Left lung (tissue), 4 donors: ENCODE measurements at regions not wholly inside any gene's neighbourhood (a gene's known extent, or its start where the extent isn't known, plus 50 kb on each side); places are given as distances from the start of the nearest gene placed in this dataset.
A peak's percentile ranks its signal among the peaks of the same experiment; 100 is the strongest.
"Not testable (repeated sequence)": the region's sequence is repeated elsewhere in the genome, so short reads cannot be mapped to it uniquely, and the experiment has no call there.

Source experiments
- ATAC-seq: fragments of 200-7000 bp; cut with Tn5 transposase; one replicate; pipeline ENCODE4 v1.9.1; 2020; ENCODE audit warnings: moderate library complexity
- DNase-seq, 4 donors: peaks; one replicate each; pipeline ENCODE4 v3.0.0-alpha.2; 2013 to 2020
- H3K27ac ChIP-seq, 2 donors: fragments of 200-600 bp; sonication (generic) in 1 of 2; one replicate each; pipeline versions ENCODE4 v1.5.0 to v1.8.0; 2020 to 2021
- H3K27me3 ChIP-seq, 2 donors: fragments of 200-600 bp; sonication (generic) in 1 of 2; one replicate each; pipeline versions ENCODE4 v1.5.0 to v1.8.0; 2020 to 2021
- H3K36me3 ChIP-seq, 2 donors: fragments of 200-600 bp; sonication (generic) in 1 of 2; one replicate each; pipeline versions ENCODE4 v1.5.0 to v1.8.0; 2020 to 2021
- H3K4me1 ChIP-seq, 2 donors: fragments of 200-600 bp; one replicate each; pipeline ENCODE4 v1.8.0; 2021
- H3K4me3 ChIP-seq, 2 donors: fragments of 200-600 bp; sonication (generic) in 1 of 2; one replicate each; pipeline versions ENCODE4 v1.5.0 to v1.8.0; 2020 to 2021; ENCODE audit warnings: mild to moderate bottlenecking in 1 of 2
- H3K9me3 ChIP-seq, 2 donors: fragments of 200-600 bp; sonication (generic) in 1 of 2; one replicate each; pipeline versions ENCODE4 v1.5.0 to v1.8.0; 2020 to 2021
- intact Hi-C, 2 donors: fragments of 100-400 bp; cut with DNase I; formaldehyde crosslinking; loops; one replicate each; pipeline versions ENCODE4 v1.11.2 to v1.14.2; 2022
- TF ChIP-seq, protein P1 (sequence below), 2 donors: fragments of 200-600 bp; sonication (generic) in 1 of 2; IDR thresholded peaks; one replicate each; pipeline versions ENCODE4 v1.5.0 to v1.8.0; 2021; ENCODE audit warnings: antibody characterized with exemption in 2 of 2
- donor health status: DM: no; HTN: yes; CAD: no.
- donor health status: DM: no; HTN: no; CAD: no.

DNA sequence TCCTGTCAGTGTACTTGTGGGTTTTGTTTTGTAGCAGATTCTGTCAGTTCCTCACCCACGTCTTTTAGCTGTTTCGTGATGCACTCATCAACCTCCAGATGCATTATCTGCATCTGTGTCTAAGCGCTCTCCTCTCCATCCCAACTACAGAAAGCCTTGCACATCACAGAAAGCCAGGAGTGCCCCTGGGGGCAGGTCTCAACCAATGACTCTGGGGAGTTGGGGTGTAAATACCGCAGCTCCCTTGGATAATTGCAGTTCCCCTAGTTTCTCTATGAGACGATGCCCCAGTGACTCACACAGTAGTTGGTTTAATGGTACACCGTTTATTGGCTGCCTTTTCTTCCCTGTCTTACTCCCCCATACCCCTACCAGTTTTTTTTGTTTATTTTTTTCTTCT, 158.1 kb downstream of the SOX4 start:
- ATAC-seq (no peak), DNase-seq (no peak)
- H3K9me3 ChIP-seq, result no peaks in the 10 kb centered on the region
- intact Hi-C loops, result no loop called here
- TF ChIP-seq, protein P1, sequence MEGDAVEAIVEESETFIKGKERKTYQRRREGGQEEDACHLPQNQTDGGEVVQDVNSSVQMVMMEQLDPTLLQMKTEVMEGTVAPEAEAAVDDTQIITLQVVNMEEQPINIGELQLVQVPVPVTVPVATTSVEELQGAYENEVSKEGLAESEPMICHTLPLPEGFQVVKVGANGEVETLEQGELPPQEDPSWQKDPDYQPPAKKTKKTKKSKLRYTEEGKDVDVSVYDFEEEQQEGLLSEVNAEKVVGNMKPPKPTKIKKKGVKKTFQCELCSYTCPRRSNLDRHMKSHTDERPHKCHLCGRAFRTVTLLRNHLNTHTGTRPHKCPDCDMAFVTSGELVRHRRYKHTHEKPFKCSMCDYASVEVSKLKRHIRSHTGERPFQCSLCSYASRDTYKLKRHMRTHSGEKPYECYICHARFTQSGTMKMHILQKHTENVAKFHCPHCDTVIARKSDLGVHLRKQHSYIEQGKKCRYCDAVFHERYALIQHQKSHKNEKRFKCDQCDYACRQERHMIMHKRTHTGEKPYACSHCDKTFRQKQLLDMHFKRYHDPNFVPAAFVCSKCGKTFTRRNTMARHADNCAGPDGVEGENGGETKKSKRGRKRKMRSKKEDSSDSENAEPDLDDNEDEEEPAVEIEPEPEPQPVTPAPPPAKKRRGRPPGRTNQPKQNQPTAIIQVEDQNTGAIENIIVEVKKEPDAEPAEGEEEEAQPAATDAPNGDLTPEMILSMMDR (IDR thresholded peaks at IDR 0.05), result no peak
- H3K36me3 ChIP-seq, result no peaks in the 10 kb centered on the region
- no peak overlapping the region for H3K27ac ChIP-seq
- no peak overlapping the region for H3K4me3 ChIP-seq
- peaks cover 7 to 13% of the 10 kb centered on the region in 2 donors for H3K4me1 ChIP-seq
- H3K27me3 ChIP-seq, result no peaks in the 10 kb centered on the region

DNA sequence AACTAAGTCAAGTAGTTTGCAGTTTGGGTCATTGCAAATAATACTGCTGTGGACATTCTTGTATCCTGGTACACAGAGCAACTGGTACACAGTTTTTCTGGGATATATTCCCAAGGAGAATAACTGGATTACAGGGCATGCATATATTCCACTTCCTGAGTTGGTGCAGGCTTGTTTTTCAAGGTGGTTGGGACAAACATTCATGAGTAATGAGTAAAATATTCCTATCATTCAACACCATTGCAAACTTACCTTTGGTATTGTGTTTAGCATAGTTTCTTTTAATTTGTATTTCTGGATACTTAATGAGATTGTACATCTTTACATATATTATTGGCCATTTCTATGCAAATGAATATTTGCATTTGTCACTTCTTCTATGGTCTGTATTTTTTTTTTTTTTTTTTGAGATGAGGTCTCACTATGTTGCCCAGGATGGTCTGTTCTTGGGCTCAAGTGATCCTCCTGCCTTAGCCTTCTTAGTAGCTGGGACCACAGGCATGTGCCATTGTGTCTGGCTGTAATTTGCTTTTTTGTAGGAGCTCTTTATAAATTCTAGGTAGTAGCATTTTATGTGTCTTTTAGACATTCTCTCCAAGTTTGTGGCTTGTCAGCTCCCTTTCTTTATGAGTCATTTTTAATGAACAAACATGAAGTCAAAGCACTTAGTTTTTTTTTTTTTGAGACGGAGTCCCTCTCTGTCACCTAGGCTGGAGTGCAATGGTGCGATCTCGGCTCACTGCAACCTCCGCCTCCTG, 158.7 kb downstream of the SOX4 start:
- H3K27ac ChIP-seq, result no peak overlapping the region
- H3K4me3 ChIP-seq, result no peak overlapping the region
- H3K36me3 ChIP-seq, result no peaks in the 10 kb centered on the region
- peaks cover 7 to 13% of the 10 kb centered on the region in 2 donors for H3K4me1 ChIP-seq
- ATAC-seq, result no peak
- H3K9me3 ChIP-seq, result no peaks in the 10 kb centered on the region
- DNase-seq, result no peak
- TF ChIP-seq, protein P1 (IDR thresholded peaks at IDR 0.05), result no peak
- intact Hi-C loops, result no loop called here
- no peaks in the 10 kb centered on the region for H3K27me3 ChIP-seq

DNA sequence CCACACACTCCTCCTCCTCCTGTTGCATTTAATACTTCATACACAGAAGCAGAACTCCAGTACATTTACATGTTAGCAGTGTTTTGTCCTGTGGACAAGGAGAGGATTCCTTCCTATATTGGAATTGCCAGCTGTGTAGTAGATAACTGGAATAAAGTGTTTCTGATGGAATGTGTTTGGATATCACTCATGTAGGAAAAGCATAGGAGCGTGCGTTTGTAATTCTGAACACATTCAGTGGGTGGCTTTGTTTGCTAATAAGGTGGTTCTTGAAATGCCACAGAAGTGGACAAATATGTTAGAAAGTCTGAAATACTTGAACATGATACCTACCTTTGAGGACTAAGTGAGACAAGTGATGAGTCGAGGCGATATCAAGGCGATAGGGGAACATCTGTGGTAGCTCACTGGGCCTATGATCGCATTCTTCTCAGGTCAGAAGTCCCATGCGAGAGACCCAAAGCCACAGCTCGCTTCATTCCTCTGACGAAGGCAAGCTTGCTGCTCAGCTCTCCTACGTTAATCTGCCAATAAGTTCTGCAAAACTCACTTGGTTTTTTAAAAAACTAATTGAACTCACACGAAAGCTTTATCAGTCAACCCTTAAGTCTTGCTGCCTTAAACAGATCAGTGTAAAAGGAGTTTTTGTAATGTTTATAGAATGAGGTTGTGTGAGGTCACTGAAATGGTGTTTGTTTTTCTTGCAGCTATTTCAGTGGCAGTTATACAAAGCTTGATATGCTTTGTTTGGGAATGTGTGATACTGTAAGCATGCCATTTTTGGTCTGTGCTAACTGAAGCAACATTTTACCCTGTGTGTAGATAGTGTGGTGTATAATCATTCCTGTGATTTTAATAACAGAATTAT, 159.9 kb downstream of the SOX4 start:
- peak; percentile 68 for ATAC-seq
- intact Hi-C loops, result no loop called here

DNA sequence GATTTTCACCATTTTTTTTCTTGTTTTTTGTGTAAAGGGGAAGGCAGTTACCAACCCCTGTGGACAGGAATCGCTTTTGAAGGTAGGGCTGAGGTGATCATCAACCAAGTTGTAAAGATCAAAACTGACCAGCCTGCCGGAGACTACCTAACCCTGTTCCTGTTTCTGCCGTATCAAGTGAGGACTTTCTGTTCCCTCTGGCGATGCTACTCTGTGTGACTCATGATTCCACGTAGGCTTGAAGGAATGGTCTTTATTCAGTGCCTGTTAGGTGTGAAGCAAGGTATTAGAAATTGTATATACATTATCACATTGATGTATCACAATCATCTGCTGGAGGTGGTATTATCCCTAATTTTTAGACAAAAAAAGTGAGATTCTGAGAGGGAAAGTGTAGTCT, 161.3 kb downstream of the SOX4 start:
- Histone ChIP-seq H3K36me3 (no peaks in the 10 kb centered on the region), H3K9me3 (no peaks in the 10 kb centered on the region), H3K27ac (no peak overlapping the region), H3K4me3 (no peak overlapping the region), H3K27me3 (no peaks in the 10 kb centered on the region), H3K4me1 (peaks cover 7 to 13% of the 10 kb centered on the region in 2 donors)
- TF ChIP-seq, protein P1 (IDR thresholded peaks at IDR 0.05), result no peak
- ATAC-seq, result peak; percentile 33
- intact Hi-C loops, result no loop called here
- no peak for DNase-seq

More for the DNA sequence above, 159.9 kb downstream of the SOX4 start:
- DNase-seq, result peak in 2 of 4 donors; percentile 80
- Histone ChIP-seq H3K36me3 (no peaks in the 10 kb centered on the region), H3K4me1 (peaks cover 7 to 13% of the 10 kb centered on the region in 2 donors), H3K4me3 (no peak overlapping the region), H3K27ac (peak overlapping the region in 1 of 2 donors; percentile 47), H3K9me3 (no peaks in the 10 kb centered on the region), H3K27me3 (no peaks in the 10 kb centered on the region)
- TF ChIP-seq, protein P1 (IDR thresholded peaks at IDR 0.05), result no peak

DNA sequence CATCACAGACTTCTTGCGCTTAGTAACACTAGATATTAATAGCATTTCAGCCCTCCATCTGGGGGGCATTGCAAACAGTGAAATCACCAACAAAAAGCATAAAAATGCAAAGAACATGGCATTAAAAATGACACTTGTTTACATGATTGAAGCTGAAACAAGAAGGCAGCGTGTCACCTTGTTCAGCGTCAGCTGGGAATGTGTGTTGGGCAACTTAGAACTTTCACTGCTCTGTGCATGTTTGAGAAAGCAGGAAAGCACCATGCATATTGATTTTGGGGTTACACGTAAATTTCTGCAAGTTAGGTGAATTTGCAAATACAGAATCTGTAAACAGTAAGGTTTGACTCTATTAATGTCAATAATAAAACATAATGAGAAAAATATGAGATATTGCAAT, 162.9 kb downstream of the SOX4 start:
- no peak for ATAC-seq
- Histone ChIP-seq H3K27ac (no peak overlapping the region), H3K36me3 (no peaks in the 10 kb centered on the region), H3K4me3 (no peak overlapping the region), H3K4me1 (peaks cover 7 to 13% of the 10 kb centered on the region in 2 donors), H3K27me3 (no peaks in the 10 kb centered on the region), H3K9me3 (no peaks in the 10 kb centered on the region)
- DNase-seq, result no peak
- intact Hi-C loops, result no loop called here
- TF ChIP-seq, protein P1 (IDR thresholded peaks at IDR 0.05), result no peak

DNA sequence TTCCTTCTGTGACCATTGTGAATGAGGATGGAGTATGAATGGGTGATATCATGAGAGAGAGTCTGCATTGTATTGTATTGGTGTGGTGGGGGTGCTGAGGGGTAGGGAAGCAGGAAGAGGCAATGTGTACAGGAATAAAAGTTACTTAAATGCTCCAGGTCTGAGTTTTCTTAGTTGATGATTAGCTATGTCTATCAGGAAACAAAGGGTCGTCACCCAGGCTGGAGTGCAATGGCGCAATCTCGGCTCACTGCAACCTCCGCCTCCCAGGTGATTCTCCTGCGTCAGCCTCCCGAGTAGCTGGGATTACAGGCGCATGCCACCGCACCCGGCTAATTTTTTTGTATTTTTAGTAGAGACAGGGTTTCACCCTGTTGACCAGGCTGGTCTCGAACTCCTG, 163.8 kb downstream of the SOX4 start:
- H3K27ac ChIP-seq, ATAC-seq, H3K36me3 ChIP-seq, H3K9me3 ChIP-seq, intact Hi-C loops, DNase-seq, H3K27me3 ChIP-seq, H3K4me3 ChIP-seq: not testable (repeated sequence)
- H3K4me1 ChIP-seq, result peaks cover 7 to 13% of the 10 kb centered on the region in 2 donors
